ENCODE measurements at regions not wholly inside any gene's neighbourhood (a gene's known extent, or its start where the extent isn't known, plus 50 kb on each side); places are given as distances from the start of the nearest gene placed in this dataset.

- TF ChIP-seq CTCF (optimal IDR thresholded peaks at IDR 0.05 in 1 of 3, IDR thresholded peaks at IDR 0.05 in 1 of 3, conservative IDR thresholded peaks at IDR 0.05 in 1 of 3; ENCODE audit: extremely low read depth in 1 of 3, insufficient read depth in 2 of 3, low read length in 3 of 3) (no peak), EZH2 (IDR thresholded peaks at IDR 0.05; ENCODE audit: low read length) (no peak)
These were observed 397.7 kb downstream of the DIPK2A start for GRCh38 chr3:144369129-144369879.
